ENCODE measurements at regions not wholly inside any gene's neighbourhood (a gene's known extent, or its start where the extent isn't known, plus 50 kb on each side); places are given as distances from the start of the nearest gene placed in this dataset.

DNA sequence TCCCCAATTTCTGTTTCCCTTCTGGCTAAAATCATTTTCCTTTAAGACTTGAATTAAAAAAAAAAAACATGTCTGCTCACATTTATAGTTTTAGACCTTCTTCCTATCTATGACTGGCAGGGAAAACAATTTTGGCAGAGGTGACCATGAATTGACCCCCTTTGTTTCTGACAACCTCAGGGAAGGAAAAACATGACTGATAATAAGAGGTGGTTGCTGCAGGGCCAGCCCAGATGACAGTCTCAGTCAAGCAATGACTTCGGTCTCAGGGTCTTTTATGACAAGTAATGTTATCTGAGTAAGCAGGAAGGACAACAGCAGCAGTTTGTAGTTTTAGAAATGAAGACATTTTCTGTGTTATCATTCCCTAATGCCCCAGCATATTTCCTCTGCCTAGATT is 430.9 kb downstream of the LRIG3 start:
- TF ChIP-seq, protein P1, sequence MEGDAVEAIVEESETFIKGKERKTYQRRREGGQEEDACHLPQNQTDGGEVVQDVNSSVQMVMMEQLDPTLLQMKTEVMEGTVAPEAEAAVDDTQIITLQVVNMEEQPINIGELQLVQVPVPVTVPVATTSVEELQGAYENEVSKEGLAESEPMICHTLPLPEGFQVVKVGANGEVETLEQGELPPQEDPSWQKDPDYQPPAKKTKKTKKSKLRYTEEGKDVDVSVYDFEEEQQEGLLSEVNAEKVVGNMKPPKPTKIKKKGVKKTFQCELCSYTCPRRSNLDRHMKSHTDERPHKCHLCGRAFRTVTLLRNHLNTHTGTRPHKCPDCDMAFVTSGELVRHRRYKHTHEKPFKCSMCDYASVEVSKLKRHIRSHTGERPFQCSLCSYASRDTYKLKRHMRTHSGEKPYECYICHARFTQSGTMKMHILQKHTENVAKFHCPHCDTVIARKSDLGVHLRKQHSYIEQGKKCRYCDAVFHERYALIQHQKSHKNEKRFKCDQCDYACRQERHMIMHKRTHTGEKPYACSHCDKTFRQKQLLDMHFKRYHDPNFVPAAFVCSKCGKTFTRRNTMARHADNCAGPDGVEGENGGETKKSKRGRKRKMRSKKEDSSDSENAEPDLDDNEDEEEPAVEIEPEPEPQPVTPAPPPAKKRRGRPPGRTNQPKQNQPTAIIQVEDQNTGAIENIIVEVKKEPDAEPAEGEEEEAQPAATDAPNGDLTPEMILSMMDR (conservative IDR thresholded peaks at IDR 0.05) = no peak
- TF ChIP-seq ZFX (IDR thresholded peaks at IDR 0.05) = no peak

Measured in C4-2B (cell line).